SK-N-MC (cell line): ENCODE measurements at regions not wholly inside any gene's neighbourhood (a gene's known extent, or its start where the extent isn't known, plus 50 kb on each side); places are given as distances from the start of the nearest gene placed in this dataset.

Source experiments
- EZH2 ChIP-seq: fragments of 200-600 bp; sonication (generic); IDR thresholded peaks from one replicate; pipeline ENCODE4 v1.6.1; 2017; ENCODE audit warnings: antibody characterized with exemption
- FOXP2 ChIP-seq: optimal IDR thresholded peaks from 2 replicates; pipeline ENCODE3; 2011; ENCODE audit warnings: mild to moderate bottlenecking, moderate library complexity; ENCODE audit not compliant: insufficient read depth; ENCODE audit errors: extremely low read length, control extremely low read depth
- POLR2AphosphoS5 ChIP-seq: IDR thresholded peaks from 2 replicates; pipeline ENCODE4 v1.6.1; 2012; ENCODE audit warnings: mild to moderate bottlenecking, low read depth, low read length, borderline replicate concordance

DNA sequence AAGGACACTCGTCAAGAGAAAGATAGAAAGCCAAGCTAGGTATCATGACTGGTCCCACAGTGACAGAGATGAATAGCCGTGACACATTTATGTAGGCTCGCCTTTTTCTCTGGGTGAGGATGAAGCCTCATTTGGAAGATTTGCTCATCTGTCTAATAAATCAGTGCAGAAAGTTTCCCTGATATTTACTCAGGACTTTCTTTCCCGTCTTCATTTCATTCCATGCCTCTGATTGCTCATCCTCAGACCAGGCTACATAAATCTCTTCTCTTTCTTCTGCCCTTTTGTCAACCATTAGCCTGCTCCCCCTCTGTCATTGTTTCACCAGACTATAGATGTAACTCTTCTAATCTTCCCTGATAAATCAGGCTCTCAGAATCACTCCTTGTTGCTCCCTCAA lies 361.8 kb upstream of the MEIS1 start:
- TF ChIP-seq EZH2, result no peak
- no peak for TF ChIP-seq POLR2AphosphoS5
- no peak for TF ChIP-seq FOXP2
